ENCODE measurements at regions not wholly inside any gene's neighbourhood (a gene's known extent, or its start where the extent isn't known, plus 50 kb on each side); places are given as distances from the start of the nearest gene placed in this dataset.

DNA sequence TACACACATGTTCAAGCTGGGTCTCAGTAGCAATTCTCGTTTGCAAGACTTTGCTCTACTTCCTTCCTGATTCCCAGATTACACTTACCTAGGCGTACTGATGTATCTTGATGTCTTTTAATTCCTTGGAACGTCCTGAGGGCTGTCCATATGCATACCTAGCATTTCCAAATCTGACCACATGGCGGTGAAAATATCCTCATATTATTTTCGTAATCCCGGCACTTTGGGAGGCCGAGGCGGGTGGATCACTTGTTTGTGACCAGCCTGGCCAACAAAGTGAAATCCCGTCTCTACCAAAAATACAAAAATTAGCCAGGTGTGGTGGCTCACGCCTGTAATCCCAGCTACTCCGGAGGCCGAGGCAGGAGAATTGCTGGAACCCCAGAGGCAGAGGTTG lies 1786.3 kb upstream of the TENM3 start:
- intact Hi-C loops (cut with DNase I), result loop anchor here (10.0 kb wide), 1 partner anchor 208 kb away; no protein-coding TSS in a partner anchor
- DNase-seq, result no peak

DNA sequence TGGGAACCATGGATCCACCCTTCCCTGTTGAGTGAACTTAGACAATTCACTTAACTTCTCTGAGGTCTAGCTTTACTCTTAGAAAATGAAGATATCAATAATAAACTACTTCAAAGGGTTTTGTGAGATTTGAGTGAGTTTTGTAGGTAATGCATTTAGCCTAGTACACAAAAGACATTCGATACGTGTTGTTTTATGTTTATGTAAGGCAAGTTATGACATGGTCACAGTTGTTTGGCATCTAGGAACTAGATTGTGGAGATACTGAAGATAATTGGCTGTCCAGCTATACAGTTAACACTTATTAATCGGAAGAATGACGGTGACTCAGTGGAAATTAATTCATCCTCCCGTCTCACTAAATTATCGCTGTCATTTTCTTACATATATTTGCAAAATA lies 1781.1 kb upstream of the TENM3 start:
- no peak for DNase-seq
- intact Hi-C loops (cut with DNase I), result no loop called here

DNA sequence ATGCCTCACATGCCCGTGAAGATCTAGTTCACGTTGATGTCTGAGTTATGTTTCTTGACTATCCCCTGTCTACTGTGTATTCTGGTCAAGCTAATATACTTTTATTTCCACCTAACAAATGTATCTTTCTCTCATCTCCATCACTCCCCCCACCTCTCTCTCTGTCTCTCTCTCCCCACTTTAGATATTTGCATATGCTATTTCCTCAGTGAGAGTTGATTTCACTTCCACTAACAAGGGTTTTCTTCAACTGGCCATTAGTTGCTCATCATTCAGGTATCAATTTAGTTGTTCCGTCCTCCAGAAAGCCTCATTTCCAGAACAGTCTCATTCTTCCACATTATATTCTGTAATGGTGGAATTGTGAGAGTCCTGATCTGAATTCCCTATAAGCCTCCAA lies 1777.8 kb upstream of the TENM3 start:
- DNase-seq, result no peak
- intact Hi-C loops (cut with DNase I), result no loop called here

DNA sequence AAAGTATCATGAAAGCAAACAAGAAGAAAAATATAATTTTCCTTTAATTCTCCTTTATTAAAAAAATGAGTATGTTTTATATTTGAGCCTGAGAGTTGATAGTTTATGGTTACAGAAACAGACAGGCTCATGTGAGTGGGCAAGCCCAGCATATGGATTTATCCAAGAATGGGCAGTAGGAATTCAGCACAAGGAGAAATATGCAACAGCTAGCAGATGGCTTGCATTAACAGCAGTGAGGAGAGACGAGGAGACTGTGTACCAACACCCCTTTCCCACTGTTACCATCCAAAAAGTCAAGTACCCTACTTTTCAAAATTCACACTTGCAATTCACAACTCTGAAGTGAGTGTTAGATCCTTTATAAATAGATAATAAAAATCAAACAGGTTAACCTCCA lies 1760.2 kb upstream of the TENM3 start:
- no peak for DNase-seq
- intact Hi-C loops (cut with DNase I), result no loop called here

DNA sequence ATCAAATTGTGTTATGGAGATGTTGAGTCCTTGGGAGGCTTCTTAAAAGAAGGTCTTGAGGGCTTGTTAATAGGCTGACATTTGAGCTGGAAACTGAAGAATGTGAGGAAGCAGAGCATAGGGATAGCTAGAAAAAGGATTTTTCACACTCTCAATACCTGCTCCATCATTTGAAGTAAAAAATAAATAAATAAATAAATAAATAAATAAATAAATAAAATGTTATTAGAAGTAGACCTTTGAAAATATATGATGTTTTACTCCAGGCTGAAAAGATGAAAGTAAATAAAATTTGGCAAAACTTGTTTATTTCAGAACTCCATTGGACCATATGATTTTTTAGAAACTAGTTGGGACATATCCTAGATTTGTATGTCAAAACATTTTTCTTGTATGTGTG lies 1757.8 kb upstream of the TENM3 start:
- intact Hi-C loops (cut with DNase I), result no loop called here
- no peak for DNase-seq

DNA sequence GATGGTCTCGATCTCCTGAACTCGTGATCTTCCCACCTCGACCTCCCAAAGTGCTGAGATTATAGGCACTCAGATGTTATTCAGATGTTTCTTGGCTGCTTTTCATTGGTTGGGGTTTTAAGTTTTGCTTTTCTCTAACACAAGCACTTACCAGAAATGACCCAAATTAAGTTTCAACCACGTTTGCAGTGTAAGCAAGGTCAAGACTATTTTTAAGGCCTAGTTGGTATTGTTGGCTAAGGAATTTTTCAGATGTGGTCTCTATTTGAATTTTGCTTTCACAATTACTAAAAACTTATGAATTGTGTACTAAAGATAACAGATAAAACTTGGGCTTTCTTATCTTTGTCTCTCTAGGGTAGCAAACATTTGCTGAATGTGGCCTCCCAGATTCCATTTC lies 1756.9 kb upstream of the TENM3 start:
- intact Hi-C loops (cut with DNase I), result no loop called here
- DNase-seq, result no peak

DNA sequence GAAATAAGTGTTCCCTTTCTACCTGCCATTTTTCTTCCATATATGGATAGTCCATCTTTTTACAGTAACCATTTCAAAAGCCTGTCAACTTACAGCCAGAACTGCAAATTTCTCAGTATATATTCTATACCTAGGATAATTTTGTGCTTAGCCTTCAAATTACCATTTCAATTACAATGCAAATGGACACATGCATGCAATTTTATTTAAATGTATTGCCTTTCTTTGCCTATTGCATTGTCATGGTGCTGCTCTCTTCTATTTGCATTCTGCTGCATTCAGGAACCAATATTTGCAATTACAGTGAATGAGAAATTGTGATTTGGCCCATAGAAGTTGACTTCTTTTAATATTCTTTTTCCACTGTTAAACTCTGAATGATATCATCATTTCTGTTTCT lies 1753.4 kb upstream of the TENM3 start:
- DNase-seq, result no peak
- intact Hi-C loops (cut with DNase I), result no loop called here

DNA sequence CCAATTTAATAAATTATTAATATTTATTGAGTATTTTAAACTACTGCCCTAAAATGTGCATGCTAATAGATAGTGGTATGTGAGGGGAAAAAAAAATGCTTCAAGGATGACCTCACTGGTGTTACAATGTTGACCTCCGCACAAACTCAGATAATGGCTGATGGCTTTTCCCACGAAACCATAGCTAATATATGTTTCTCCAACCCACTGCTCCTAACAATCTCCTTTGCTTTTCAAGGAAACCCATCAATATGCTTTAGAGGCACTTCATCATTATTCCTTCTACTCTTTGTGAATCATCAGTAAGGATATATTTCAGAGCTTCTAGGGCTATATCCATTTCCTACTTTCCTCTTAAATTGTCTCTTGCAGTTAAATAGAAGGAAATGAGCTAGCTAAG lies 1752.0 kb upstream of the TENM3 start:
- intact Hi-C loops (cut with DNase I), result no loop called here
- no peak for DNase-seq

DNA sequence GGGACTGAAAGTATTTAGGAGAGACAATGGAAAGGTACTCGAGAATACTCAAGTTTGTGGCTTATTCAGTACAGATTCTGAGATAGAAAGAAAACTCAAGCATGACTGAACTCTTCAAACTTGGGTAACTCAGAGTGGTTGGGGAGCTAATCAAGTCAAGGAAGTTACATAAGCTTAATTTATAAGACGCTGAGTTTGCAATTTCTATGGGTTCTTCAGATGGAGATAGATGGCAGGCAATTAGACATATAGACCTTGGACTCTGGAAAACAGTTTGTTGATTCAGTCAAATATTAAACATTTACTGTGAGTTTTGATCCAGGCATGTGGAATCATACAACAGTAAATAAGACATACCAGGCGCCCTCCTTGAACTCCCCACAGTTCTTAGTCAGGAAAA lies 1749.9 kb upstream of the TENM3 start:
- intact Hi-C loops (cut with DNase I), result no loop called here
- no peak for DNase-seq

DNA sequence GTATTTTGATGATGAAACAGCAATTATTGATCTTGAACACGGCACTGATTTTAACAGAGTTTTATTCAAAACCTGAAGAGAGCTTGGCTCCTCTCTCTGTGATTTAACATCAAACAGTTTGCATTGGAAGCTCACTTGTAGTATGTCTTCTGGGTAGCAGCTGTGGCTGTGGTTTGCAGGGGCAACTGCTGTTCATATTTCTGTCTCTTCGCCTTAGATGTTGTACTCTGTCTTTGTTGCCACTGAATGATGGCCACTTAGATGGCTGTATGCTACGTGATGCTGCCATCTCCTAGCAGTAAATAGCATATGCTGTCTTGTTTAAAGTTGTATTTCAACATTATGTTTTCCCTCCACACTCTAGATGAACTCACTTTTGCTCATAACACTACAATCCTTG lies 1743.0 kb upstream of the TENM3 start:
- DNase-seq, result no peak
- intact Hi-C loops (cut with DNase I), result no loop called here

DNA sequence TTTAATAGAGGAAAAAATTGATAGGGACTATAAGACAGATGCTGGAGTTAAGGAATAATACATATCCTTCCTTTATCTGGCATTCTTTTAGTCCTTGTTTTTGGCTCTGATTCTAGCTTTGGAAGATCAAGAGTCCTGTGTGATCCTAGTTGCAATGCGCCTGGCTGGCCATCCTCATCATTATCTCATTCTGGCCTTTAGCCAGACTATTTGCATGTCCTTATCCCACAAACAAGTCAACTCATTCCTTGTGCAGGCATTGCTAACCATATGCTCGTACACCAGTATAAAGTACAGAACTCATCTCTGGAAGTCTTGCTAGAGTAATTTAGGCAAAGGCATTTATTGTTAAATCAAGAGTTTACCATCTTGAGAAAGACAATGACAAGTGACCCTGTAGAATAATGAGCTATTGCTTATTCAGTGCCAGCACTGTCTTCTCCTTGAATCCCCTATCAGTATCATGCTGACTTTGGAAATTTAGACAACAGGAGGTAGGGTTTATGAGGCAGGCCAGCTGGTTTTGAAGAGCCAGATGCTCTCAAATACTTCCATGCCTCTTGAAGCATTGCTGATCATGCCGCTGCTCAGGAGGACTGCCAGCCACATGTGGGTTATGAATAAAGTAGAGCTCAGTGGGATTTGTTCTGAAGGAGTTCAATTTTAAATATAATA lies 1730.3 kb upstream of the TENM3 start:
- DNase-seq, result no peak
- intact Hi-C loops (cut with DNase I), result no loop called here

DNA sequence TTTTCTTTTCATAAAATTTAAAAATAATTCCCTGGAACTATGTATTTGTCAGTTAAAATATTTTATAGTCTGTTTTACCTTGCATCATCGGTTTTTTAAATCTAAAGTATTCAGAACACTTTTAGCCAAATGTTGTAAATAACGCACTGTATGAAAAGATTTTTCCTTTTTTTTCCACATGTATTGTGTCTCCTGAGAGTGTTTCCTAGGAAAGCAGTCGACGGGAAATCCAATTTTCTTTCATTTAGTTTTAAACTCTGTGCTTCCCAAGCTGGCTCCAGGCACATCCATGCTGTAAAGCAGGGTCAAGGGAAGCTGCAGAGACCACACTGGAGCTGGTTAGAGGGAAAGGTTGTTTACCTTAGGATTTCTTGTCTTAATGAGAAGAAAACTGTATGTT lies 1724.3 kb upstream of the TENM3 start:
- intact Hi-C loops (cut with DNase I), result no loop called here
- DNase-seq, result no peak

DNA sequence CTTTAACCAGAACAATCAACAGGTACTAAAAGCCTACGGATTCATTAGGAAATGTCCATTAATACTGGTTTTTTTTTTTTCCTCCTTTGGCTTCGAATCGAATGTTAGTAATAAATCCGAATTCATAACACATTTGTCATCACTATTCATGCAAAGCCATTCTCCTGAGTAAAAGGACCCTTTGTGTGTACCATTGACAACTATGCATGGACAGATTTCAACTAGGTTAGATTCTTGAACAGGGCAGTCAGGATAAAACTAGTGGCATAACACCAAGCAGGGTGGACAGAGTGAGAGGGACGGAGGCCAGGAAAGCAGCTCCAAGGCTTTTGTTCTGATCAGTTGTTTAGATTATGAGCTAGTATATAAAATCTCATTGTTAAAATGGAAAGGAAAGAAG lies 1722.0 kb upstream of the TENM3 start:
- intact Hi-C loops (cut with DNase I), result no loop called here
- no peak for DNase-seq

DNA sequence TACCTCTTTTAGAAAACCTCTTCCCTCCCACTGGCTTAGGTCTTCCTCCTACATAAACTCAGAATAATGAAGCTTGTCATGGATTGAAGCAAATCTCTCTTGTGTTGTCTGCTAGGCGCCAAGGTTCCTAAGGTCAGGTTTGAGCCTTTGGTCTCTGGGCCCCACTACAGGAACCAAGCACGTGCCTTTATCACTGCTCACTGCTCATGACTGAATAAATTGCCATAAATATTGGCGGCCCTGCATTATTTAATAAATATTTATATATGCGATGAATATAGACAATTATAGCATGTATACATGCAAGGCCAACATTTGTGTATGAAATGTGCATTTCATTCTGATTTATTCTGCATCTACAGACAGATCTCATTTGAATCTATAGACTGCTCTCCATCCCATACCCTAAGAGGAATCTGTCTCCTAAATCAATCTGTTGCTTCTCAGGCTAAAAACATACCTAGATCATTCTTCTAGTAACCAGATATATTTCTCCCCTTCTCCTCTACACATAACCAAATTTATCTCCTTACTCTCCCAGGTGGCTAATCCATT lies 1717.6 kb upstream of the TENM3 start:
- intact Hi-C loops (cut with DNase I), result no loop called here
- DNase-seq, result no peak

DNA sequence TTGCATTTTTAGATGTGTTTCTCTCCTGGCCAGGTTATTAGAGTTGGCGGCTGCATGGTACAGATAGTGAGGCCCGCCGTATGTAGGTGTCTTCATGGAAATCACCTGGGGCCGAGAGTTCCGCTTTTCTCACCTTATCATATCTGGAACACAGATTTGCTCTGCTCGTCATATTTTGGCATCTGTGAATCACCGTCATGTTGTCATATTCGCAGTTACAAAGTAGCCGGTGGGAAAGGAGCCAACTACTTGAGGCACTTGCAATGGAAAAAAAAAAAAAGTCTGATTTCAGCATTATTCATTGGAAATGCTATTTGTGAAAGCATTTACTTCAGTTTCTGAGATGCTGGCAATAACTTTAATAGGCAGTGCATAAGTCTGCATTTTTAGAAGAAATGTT lies 1715.2 kb upstream of the TENM3 start:
- intact Hi-C loops (cut with DNase I), result no loop called here
- peak in 1 of 10 donors; percentile 39 for DNase-seq

DNA sequence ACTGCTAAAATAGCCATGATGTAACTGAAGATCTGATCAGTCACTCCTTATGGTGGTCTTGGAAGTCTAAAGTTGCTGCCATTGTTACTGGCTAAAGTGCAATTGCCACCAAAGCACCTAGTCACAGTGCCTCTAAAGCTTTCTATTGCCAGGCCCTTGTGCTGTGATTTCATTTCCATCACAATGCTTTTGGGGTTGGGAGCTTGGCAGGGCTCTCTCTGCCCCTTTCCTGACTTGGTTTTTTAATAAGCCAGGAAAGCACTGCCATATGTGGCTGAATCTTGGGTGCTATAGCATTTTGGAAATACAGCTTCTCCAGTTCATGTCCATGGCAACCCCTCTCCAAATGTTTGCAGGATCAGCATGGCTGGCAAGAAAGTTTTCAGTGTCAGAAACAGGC lies 1712.4 kb upstream of the TENM3 start:
- DNase-seq, result no peak

DNA sequence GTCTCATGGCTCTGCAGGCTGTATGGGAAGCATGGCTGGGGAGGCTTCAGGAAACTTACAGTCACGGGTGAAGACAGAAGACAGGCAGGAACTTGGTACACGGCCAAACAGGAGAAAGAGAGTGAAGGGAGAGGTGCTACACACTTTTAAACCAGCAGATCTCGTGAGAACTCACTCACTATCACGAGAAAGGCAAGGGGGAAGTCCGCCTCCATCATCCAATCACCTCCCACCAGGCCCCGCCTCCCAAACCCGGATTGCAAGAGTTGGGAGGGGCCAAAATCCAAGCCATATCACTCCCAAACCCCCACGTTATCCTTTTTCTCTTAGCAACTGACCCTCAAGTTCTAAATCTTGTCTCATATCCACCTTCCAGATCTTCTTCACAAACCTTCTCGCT lies 1710.5 kb upstream of the TENM3 start:
- no peak for DNase-seq
- intact Hi-C loops (cut with DNase I), result no loop called here

More for the DNA sequence above, 1712.4 kb upstream of the TENM3 start:
- intact Hi-C loops (cut with DNase I), result no loop called here

DNA sequence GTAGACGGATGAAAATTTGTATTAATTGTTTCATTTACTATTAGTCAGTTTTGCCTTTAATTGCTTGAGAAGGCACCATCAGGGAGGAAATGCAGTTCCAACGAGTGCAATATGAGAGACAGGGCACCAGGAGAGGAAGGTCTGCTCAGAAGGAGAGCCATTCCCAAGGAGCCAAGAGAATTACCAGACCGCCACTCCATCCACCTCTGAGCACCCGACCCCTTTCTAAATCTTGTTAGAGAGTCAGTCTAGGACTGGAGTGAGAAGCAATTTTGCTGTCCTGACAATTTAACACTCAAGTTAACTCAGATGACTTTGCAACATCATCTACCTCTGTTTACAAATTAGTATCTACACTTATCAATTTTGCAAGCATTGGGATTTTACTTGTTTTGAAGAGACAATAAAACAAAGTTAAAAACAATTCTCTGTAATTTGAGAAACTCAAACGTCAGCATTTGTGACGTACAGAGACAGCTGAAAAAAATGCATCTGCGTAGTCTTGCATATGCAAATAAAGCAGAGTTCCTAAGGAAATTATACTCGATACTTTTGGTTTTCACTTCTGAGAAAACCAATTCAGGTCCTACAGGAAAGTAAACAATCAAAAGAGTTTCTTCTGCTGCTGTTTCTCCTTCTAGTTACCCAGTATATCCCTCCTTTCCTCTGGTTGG lies 1704.7 kb upstream of the TENM3 start:
- intact Hi-C loops (cut with DNase I), result no loop called here
- DNase-seq, result no peak

DNA sequence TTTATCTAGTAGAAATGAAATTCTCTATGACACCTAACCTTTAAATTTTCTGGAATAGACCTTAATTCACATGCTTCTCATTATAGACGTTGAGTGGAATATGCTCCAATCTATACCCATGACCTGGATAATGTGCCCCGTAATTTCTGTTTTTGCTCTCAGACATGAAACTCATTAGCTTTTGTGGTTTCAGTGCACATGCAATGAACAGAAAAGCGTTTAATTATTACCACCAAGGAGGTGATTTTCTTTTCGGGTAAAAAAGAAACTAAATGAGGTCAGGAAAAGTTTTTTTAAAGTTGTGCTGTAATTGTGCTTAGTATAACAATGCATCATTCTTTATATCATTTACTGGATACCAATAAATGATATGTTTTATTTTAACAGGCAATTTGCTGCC lies 1703.9 kb upstream of the TENM3 start:
- intact Hi-C loops (cut with DNase I), result no loop called here
- DNase-seq, result no peak

DNA sequence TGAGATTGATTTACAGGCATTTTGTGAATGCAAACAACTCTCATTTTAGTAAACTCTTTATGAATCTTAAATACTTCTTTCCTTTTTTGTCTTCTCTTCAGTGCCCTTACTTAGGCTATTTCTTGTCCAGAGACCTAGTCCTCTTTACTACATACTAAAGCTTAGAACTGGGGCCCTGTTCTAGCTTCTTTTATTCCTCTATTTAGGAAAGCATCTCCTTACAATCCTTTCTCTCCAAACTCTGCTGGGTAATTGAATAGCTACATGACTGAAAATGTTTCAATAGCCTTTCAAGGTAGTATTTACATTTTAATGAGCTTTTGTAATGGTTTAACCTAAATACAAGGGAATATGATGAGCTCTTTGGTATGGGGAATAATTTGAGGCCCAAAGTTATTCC lies 1701.5 kb upstream of the TENM3 start:
- no peak for DNase-seq
- intact Hi-C loops (cut with DNase I), result no loop called here

DNA sequence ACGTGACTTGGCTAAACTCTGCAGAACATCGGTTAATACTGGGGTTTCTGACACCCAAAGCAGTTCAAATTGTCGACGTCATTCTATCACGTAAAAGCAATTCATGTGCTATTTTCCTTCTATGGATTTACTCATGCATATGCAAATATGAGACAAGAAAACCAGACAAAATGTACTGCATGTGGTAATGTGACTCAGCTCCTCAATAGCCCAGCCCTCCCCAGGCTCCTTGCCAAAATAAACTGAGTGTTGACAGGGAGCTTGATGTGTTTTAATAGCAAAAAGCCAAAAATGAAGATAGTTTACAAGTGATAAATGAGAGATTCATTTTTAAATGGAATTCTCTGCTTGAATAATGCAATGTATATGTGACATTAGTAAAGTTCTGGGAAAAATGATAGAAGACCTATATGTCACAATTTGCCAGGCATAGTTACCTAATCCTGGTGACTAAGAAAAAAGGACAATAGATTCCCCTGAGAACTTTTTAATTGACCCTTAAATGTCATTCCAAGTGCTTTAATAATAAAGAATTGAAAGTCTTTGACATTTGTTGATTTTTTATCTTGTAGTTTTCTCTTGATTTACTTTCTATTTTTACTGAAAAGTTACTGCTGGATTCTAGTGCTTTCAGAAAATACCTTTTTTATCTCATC lies 1700.6 kb upstream of the TENM3 start:
- intact Hi-C loops (cut with DNase I), result no loop called here
- peak in 2 of 10 donors; percentile 6 to 74 for DNase-seq

DNA sequence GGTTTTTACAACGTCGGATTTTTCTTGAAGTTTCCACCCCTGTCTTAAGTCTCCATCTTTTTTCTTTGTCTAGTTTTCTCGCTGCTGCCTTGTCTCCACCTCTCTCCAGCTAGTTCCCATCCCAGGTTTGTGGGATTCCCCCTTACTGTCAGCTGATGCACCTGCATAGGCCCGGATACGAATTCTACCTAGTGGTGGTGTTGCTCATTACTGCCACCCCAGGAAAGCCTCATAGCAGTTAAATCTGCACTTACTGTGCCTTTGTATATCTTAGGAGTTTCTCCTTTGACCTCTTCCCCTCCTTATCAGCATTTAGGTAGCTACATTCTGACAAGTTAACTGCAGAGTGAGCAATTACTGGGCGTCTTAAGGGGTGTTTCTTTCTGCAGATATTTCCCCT lies 1693.1 kb upstream of the TENM3 start:
- no peak for DNase-seq
- intact Hi-C loops (cut with DNase I), result no loop called here
